ENCODE measurements at regions not wholly inside any gene's neighbourhood (a gene's known extent, or its start where the extent isn't known, plus 50 kb on each side); places are given as distances from the start of the nearest gene placed in this dataset.

- Histone ChIP-seq H3K4me3 (ENCODE audit: low read length) (no peak overlapping the region), H3K27me3 (ENCODE audit: insufficient read depth, low read depth, low read length) (no peaks in the 10 kb centered on the region)
Measured at GRCh38 chrX:129111081-129111798, 412.1 kb downstream of the SMARCA1 start.

DNA sequence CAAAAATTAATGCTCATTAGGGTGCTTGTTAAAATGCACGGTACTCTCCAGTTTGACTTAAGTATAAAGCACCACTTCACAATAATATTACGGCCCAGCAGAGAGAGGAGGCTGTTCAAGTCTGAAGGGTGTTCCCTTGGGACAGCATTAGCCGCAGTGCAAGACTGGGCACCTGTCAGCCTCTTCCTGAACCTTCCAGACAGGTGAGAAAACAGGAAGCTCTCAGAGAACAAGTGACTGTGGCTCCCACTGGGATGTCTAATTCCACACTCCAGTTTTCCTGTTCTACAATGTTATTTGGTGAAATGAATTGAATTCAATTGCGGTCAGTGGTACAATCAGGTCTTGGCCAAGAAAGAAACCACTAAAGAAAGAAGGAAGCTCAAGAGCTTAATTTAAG, 414.4 kb downstream of the SMARCA1 start:
- Histone ChIP-seq H3K9me3 (ENCODE audit: low read length) (no peaks in the 10 kb centered on the region), H3K79me2 (replicated peaks; ENCODE audit: insufficient read depth, low read length) (no peaks in the 10 kb centered on the region), H4K20me1 (ENCODE audit: insufficient read depth) (no peaks in the 10 kb centered on the region), H3K4me3 (ENCODE audit: low read length) (no peak overlapping the region), H3K4me2 (ENCODE audit: low read length) (no peak overlapping the region), H3K27ac (ENCODE audit: low read length) (no peak overlapping the region), H3K36me3 (ENCODE audit: insufficient read depth, low read length) (no peaks in the 10 kb centered on the region), H3F3A (ENCODE audit: insufficient read depth, low read length, poor library complexity, severe bottlenecking) (no peaks in the 10 kb centered on the region), H2AFZ (ENCODE audit: low read depth, low read length) (no peak overlapping the region), H3K27me3 (ENCODE audit: insufficient read depth, low read depth, low read length) (no peaks in the 10 kb centered on the region), H3K9me2 (ENCODE audit: insufficient read depth, low read length) (no peaks in the 10 kb centered on the region), H3K9ac (ENCODE audit: low read length) (no peak overlapping the region)
- TF ChIP-seq TAF1 (IDR thresholded peaks at IDR 0.05; ENCODE audit: low read depth): no peak

More at GRCh38 chrX:129111081-129111798, 412.1 kb downstream of the SMARCA1 start:
- H3K9me3 ChIP-seq (ENCODE audit: low read length): no peaks in the 10 kb centered on the region
- H3K79me2 ChIP-seq (replicated peaks; ENCODE audit: insufficient read depth, low read length): no peaks in the 10 kb centered on the region
- no peaks in the 10 kb centered on the region for H4K20me1 ChIP-seq (ENCODE audit: insufficient read depth)
- no peak overlapping the region for H3K9ac ChIP-seq (ENCODE audit: low read length)
- H3K4me2 ChIP-seq (ENCODE audit: low read length): no peak overlapping the region
- no peak overlapping the region for H3K27ac ChIP-seq (ENCODE audit: low read length)
- TF ChIP-seq EZH2 (IDR thresholded peaks at IDR 0.05; ENCODE audit: borderline replicate concordance, insufficient read depth, low read length, poor library complexity, severe bottlenecking) (no peak), MXI1 (conservative IDR thresholded peaks at IDR 0.05; ENCODE audit: poor library complexity, severe bottlenecking) (no peak), TAF1 (IDR thresholded peaks at IDR 0.05; ENCODE audit: low read depth) (no peak), RAD21 (conservative IDR thresholded peaks at IDR 0.05) (no peak), SMC3 (conservative IDR thresholded peaks at IDR 0.05; ENCODE audit: poor library complexity) (no peak), REST (IDR thresholded peaks at IDR 0.05; ENCODE audit: borderline replicate concordance) (no peak), CTCF (IDR thresholded peaks at IDR 0.05; ENCODE audit: poor library complexity, severe bottlenecking) (no peak), POLR2AphosphoS5 (IDR thresholded peaks at IDR 0.05) (no peak), EP300 (conservative IDR thresholded peaks at IDR 0.05; ENCODE audit: poor library complexity, severe bottlenecking) (no peak)
- no peaks in the 10 kb centered on the region for H3K36me3 ChIP-seq (ENCODE audit: insufficient read depth, low read length)
- no peaks in the 10 kb centered on the region for H3F3A ChIP-seq (ENCODE audit: insufficient read depth, low read length, poor library complexity, severe bottlenecking)
- H2AFZ ChIP-seq (ENCODE audit: low read depth, low read length): no peak overlapping the region
- H3K9me2 ChIP-seq (ENCODE audit: insufficient read depth, low read length): no peaks in the 10 kb centered on the region
